Trophoblast cell (in vitro differentiated cells and primary cell): ENCODE measurements at regions not wholly inside any gene's neighbourhood (a gene's known extent, or its start where the extent isn't known, plus 50 kb on each side); places are given as distances from the start of the nearest gene placed in this dataset.

ENCODE experiments used
- DNase-seq, 2 donors: peaks; one replicate each; pipeline ENCODE4 v3.0.0-alpha.2; 2016
- H2AFZ ChIP-seq: 2 replicates; pipeline ENCODE4 v1.6.1; 2013; ENCODE audit warnings: low read length, moderate library complexity, mild to moderate bottlenecking; ENCODE audit not compliant: insufficient read depth, poor library complexity
- H2AK5ac ChIP-seq: 2 replicates; pipeline ENCODE4 v1.6.1; 2013; ENCODE audit warnings: mild to moderate bottlenecking, low read length
- H2BK120ac ChIP-seq: 2 replicates; pipeline ENCODE4 v1.6.1; 2013; ENCODE audit warnings: low read length, mild to moderate bottlenecking, moderate library complexity; ENCODE audit not compliant: insufficient read depth, poor library complexity
- H2BK12ac ChIP-seq: 2 replicates; pipeline ENCODE4 v1.6.1; 2013; ENCODE audit warnings: mild to moderate bottlenecking, low read length, moderate library complexity
- H2BK5ac ChIP-seq: 2 replicates; pipeline ENCODE4 v1.6.1; 2013; ENCODE audit warnings: low read length, low read depth, moderate library complexity, mild to moderate bottlenecking; ENCODE audit not compliant: poor library complexity
- H3K14ac ChIP-seq: 2 replicates; pipeline ENCODE4 v1.6.1; 2013; ENCODE audit warnings: mild to moderate bottlenecking, low read length
- H3K18ac ChIP-seq: 2 replicates; pipeline ENCODE4 v1.6.1; 2013; ENCODE audit warnings: mild to moderate bottlenecking, low read length
- H3K23ac ChIP-seq: 2 replicates; pipeline ENCODE4 v1.6.1; 2013; ENCODE audit warnings: low read length
- H3K27ac ChIP-seq: 2 replicates; pipeline ENCODE4 v1.5.1; 2013; ENCODE audit warnings: low read depth, mild to moderate bottlenecking, inconsistent platforms, low read length, moderate library complexity
- H3K27me3 ChIP-seq: 2 replicates; pipeline ENCODE4 v1.6.1; 2013; ENCODE audit warnings: inconsistent platforms, mild to moderate bottlenecking, low read length, moderate library complexity; ENCODE audit not compliant: insufficient read depth
- H3K36me3 ChIP-seq, 2 experiments: 1 replicate in 1 of 2; 2 replicates in 1 of 2; pipeline ENCODE4 v1.6.1; 2013; ENCODE audit warnings: low read length in 2 of 2, mild to moderate bottlenecking in 2 of 2, moderate library complexity in 1 of 2; ENCODE audit not compliant: insufficient read depth in 2 of 2, control insufficient read depth in 1 of 2
- H3K4ac ChIP-seq: 2 replicates; pipeline ENCODE4 v1.6.1; 2013; ENCODE audit warnings: low read depth, mild to moderate bottlenecking, low read length, moderate library complexity
- H3K4me1 ChIP-seq, 2 experiments: 1 replicate in 1 of 2; 2 replicates in 1 of 2; pipeline ENCODE4 v1.6.1; 2013; ENCODE audit warnings: low read length in 2 of 2, mild to moderate bottlenecking in 2 of 2, moderate library complexity in 1 of 2; ENCODE audit not compliant: insufficient read depth in 2 of 2, control insufficient read depth in 1 of 2
- H3K4me2 ChIP-seq: 2 replicates; pipeline ENCODE4 v1.6.1; 2013; ENCODE audit warnings: inconsistent platforms, mild to moderate bottlenecking, low read length, moderate library complexity
- H3K4me3 ChIP-seq: 2 replicates; pipeline ENCODE4 v1.5.1; 2013; ENCODE audit warnings: mild to moderate bottlenecking, low read depth, low read length, inconsistent platforms
- H3K79me1 ChIP-seq: one replicate; pipeline ENCODE4 v1.6.1; 2013; ENCODE audit warnings: low read length
- H3K79me2 ChIP-seq: 2 replicates; pipeline ENCODE4 v1.6.1; 2013; ENCODE audit warnings: low read length, mild to moderate bottlenecking; ENCODE audit not compliant: control insufficient read depth, insufficient read depth, poor library complexity
- H3K9ac ChIP-seq: 2 replicates; pipeline ENCODE4 v1.6.1; 2013; ENCODE audit warnings: mild to moderate bottlenecking, low read length
- H3K9me3 ChIP-seq: 2 replicates; pipeline ENCODE4 v1.6.1; 2013; ENCODE audit warnings: low read depth, mild to moderate bottlenecking, control low read depth, inconsistent platforms, low read length; ENCODE audit not compliant: insufficient read depth
- H4K12ac ChIP-seq: 2 replicates; pipeline ENCODE4 v1.6.1; 2013; ENCODE audit warnings: low read depth, mild to moderate bottlenecking, low read length, moderate library complexity
- H4K8ac ChIP-seq: 2 replicates; pipeline ENCODE4 v1.6.1; 2013; ENCODE audit warnings: low read depth, mild to moderate bottlenecking, low read length, moderate library complexity
- H4K91ac ChIP-seq: one replicate; pipeline ENCODE4 v1.6.1; 2013; ENCODE audit warnings: low read depth, mild to moderate bottlenecking, low read length, moderate library complexity
- WGBS: extraction: QIAGEN DNeasy Blood & Tissue Kit; methylation state at CpG from one replicate; pipeline ENCODE4 v1.1.7; 2013; ENCODE audit warnings: missing lambda C conversion rate; ENCODE audit not compliant: insufficient read length, insufficient coverage; ENCODE audit errors: extremely low coverage; 5-methylcytosine and 5-hydroxymethylcytosine counted together

GRCh38 chr3:105033081-105033480 is 333.6 kb upstream of the ALCAM start:
- no peak for DNase-seq
- no peak overlapping the region for H3K14ac ChIP-seq
- no peaks in the 10 kb centered on the region for H3K79me2 ChIP-seq
- no peaks in the 10 kb centered on the region for H3K4me1 ChIP-seq
- H3K9ac ChIP-seq: no peak overlapping the region
- no peak overlapping the region for H3K23ac ChIP-seq
- no peak overlapping the region for H4K91ac ChIP-seq
- no peak overlapping the region for H3K27ac ChIP-seq
- H3K79me1 ChIP-seq: no peaks in the 10 kb centered on the region
- no peak overlapping the region for H3K4me3 ChIP-seq
- H2BK5ac ChIP-seq: no peak overlapping the region
- H3K4me2 ChIP-seq: no peak overlapping the region
- H2BK12ac ChIP-seq: no peak overlapping the region
- H3K4ac ChIP-seq: no peak overlapping the region
- WGBS: no CpG with 5 or more reads among the region's 1 CpG
- H2AK5ac ChIP-seq: no peak overlapping the region
- no peak overlapping the region for H4K8ac ChIP-seq
- no peaks in the 10 kb centered on the region for H3K27me3 ChIP-seq
- no peaks in the 10 kb centered on the region for H3K36me3 ChIP-seq
- H3K9me3 ChIP-seq: no peaks in the 10 kb centered on the region
- H2AFZ ChIP-seq: no peak overlapping the region
- no peak overlapping the region for H4K12ac ChIP-seq
- no peak overlapping the region for H3K18ac ChIP-seq
- H2BK120ac ChIP-seq: no peak overlapping the region

DNA sequence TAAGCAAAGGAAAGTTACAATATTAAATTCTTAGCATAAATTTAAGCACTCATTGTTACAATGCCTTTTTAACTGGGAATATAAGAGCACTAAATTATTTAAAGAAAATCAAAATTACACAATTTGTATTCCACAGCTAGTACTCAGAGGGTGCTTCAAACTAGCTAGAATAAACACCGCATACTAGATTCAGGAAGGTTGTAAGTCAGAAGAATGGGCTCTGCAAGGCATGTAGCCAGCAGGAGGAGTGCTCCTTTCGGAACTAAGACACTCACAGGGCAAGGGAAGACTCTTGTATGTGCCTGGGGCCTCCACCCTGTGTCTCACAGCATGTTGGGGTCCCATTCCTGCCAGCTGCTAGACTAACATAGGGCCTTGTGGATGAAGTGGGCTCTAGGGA is 327.7 kb upstream of the ALCAM start:
- H3K4me3 ChIP-seq: no peak overlapping the region
- H2AFZ ChIP-seq: no peak overlapping the region
- H2BK5ac ChIP-seq: no peak overlapping the region
- H3K36me3 ChIP-seq: no peaks in the 10 kb centered on the region
- H4K12ac ChIP-seq: no peak overlapping the region
- no peak overlapping the region for H2AK5ac ChIP-seq
- no peak overlapping the region for H3K23ac ChIP-seq
- H3K79me2 ChIP-seq: no peaks in the 10 kb centered on the region
- H3K9me3 ChIP-seq: no peaks in the 10 kb centered on the region
- no peak overlapping the region for H2BK120ac ChIP-seq
- no peak for DNase-seq
- H3K9ac ChIP-seq: no peak overlapping the region
- no peaks in the 10 kb centered on the region for H3K4me1 ChIP-seq
- no peak overlapping the region for H3K18ac ChIP-seq
- no CpG with 5 or more reads among the region's 2 CpGs for WGBS
- H3K27me3 ChIP-seq: no peaks in the 10 kb centered on the region
- no peaks in the 10 kb centered on the region for H3K79me1 ChIP-seq
- no peak overlapping the region for H3K14ac ChIP-seq
- H4K91ac ChIP-seq: no peak overlapping the region
- no peak overlapping the region for H3K27ac ChIP-seq
- no peak overlapping the region for H3K4ac ChIP-seq
- no peak overlapping the region for H2BK12ac ChIP-seq
- H4K8ac ChIP-seq: no peak overlapping the region
- H3K4me2 ChIP-seq: no peak overlapping the region

- Histone ChIP-seq H3K4me2 (no peak overlapping the region), H3K4me3 (no peak overlapping the region), H2BK12ac (no peak overlapping the region), H2BK5ac (no peak overlapping the region), H3K4me1 (no peaks in the 10 kb centered on the region), H2AK5ac (no peak overlapping the region), H3K79me1 (no peaks in the 10 kb centered on the region), H2AFZ (no peak overlapping the region), H3K18ac (no peak overlapping the region), H4K91ac (no peak overlapping the region), H4K8ac (no peak overlapping the region), H2BK120ac (no peak overlapping the region), H3K23ac (no peak overlapping the region), H3K36me3 (no peaks in the 10 kb centered on the region), H3K9me3 (no peaks in the 10 kb centered on the region), H3K27me3 (no peaks in the 10 kb centered on the region), H4K12ac (no peak overlapping the region), H3K27ac (no peak overlapping the region), H3K9ac (no peak overlapping the region), H3K14ac (no peak overlapping the region), H3K79me2 (no peaks in the 10 kb centered on the region), H3K4ac (no peak overlapping the region)
- no CpG with 5 or more reads among the region's 1 CpG for WGBS
- DNase-seq: no peak
Measured at GRCh38 chr3:105040026-105040622, 326.6 kb upstream of the ALCAM start.

DNA sequence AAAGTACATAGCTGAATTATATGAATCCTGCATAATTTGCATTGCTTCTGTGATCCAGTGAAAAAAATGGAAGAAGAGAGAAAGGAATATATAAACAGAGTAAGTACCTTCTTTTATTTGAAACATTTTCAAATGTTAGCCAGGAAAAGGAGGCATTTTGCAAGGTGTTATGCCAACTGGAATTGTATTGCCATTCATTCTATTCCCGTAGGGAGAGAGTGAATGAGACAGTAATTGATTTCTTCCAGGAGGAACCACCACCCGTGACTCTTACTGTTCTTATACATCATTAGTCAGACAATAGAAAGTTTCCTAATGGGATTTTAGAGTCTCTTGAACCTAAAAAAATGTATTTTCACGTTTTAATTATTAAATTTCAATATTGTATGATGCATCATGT is 324.1 kb upstream of the ALCAM start:
- no peak overlapping the region for H2BK12ac ChIP-seq
- no peak overlapping the region for H2BK120ac ChIP-seq
- no peak overlapping the region for H3K4ac ChIP-seq
- H3K4me1 ChIP-seq: no peaks in the 10 kb centered on the region
- no peak overlapping the region for H2AK5ac ChIP-seq
- H3K27ac ChIP-seq: no peak overlapping the region
- H4K91ac ChIP-seq: no peak overlapping the region
- no peak overlapping the region for H3K14ac ChIP-seq
- H3K79me1 ChIP-seq: no peaks in the 10 kb centered on the region
- no peaks in the 10 kb centered on the region for H3K27me3 ChIP-seq
- no peak overlapping the region for H4K12ac ChIP-seq
- H4K8ac ChIP-seq: no peak overlapping the region
- H2AFZ ChIP-seq: no peak overlapping the region
- H3K4me3 ChIP-seq: no peak overlapping the region
- no peak overlapping the region for H3K9ac ChIP-seq
- H3K79me2 ChIP-seq: no peaks in the 10 kb centered on the region
- no peak overlapping the region for H3K4me2 ChIP-seq
- no peak overlapping the region for H2BK5ac ChIP-seq
- H3K36me3 ChIP-seq: no peaks in the 10 kb centered on the region
- no peak overlapping the region for H3K23ac ChIP-seq
- no peaks in the 10 kb centered on the region for H3K9me3 ChIP-seq
- no CpG with 5 or more reads among the region's 3 CpGs for WGBS
- DNase-seq: no peak
- no peak overlapping the region for H3K18ac ChIP-seq
